ENCODE measurements at regions not wholly inside any gene's neighbourhood (a gene's known extent, or its start where the extent isn't known, plus 50 kb on each side); places are given as distances from the start of the nearest gene placed in this dataset.

GRCh38 chr6:165910184-165910966, 247.3 kb upstream of the PDE10A start:
- Histone ChIP-seq H3K9ac (ENCODE audit: low read length) (no peak overlapping the region), H4K20me1 (ENCODE audit: insufficient read depth, low read depth, low read length) (no peaks in the 10 kb centered on the region), H3K36me3 (ENCODE audit: insufficient read depth, low read length) (no peaks in the 10 kb centered on the region), H3K9me3 (ENCODE audit: low read length) (no peaks in the 10 kb centered on the region), H3K79me2 (ENCODE audit: low read length) (no peaks in the 10 kb centered on the region), H3K4me2 (ENCODE audit: low read depth, low read length, poor library complexity, severe bottlenecking) (no peak overlapping the region), H3K27ac (ENCODE audit: low read length) (no peak overlapping the region), H3K4me3 (ENCODE audit: low read length) (no peak overlapping the region), H2AFZ (ENCODE audit: low read length) (no peak overlapping the region), H3K9me2 (replicated peaks; ENCODE audit: insufficient read depth, low read length) (no peaks in the 10 kb centered on the region), H3K4me1 (ENCODE audit: low read length) (no peaks in the 10 kb centered on the region), H3K27me3 (ENCODE audit: low read length) (no peaks in the 10 kb centered on the region)
- no peak for DNase-seq

DNA sequence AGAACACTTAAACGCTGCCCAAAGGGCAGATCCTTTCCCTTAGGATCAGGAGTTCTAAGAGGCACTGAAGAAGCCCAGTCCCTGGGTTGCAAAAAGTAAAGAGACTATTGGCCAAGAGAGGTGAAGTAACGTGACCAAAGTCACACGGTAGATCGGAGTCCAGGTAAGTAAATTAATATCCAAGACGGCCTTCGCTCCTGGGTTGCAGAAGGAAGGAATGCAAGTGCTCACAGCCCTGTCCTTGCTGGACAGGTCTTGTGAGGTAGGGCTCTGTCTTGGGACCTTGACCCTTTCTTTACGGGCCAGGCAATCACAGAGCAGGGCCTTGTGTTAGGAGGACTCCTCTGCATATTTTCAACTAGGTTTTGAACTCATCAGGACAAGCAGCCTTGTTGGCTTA, 243.7 kb upstream of the PDE10A start:
- no peak overlapping the region for H3K4me2 ChIP-seq (ENCODE audit: low read depth, low read length, poor library complexity, severe bottlenecking)
- H4K20me1 ChIP-seq (ENCODE audit: insufficient read depth, low read depth, low read length) = no peaks in the 10 kb centered on the region
- no peak overlapping the region for H3K4me3 ChIP-seq (ENCODE audit: low read length)
- no peaks in the 10 kb centered on the region for H3K36me3 ChIP-seq (ENCODE audit: insufficient read depth, low read length)
- no peak overlapping the region for H3K27ac ChIP-seq (ENCODE audit: low read length)
- H3K27me3 ChIP-seq (ENCODE audit: low read length) = no peaks in the 10 kb centered on the region
- no peak overlapping the region for H3K9ac ChIP-seq (ENCODE audit: low read length)
- no peak overlapping the region for H2AFZ ChIP-seq (ENCODE audit: low read length)
- H3K4me1 ChIP-seq (ENCODE audit: low read length) = no peaks in the 10 kb centered on the region
- H3K9me3 ChIP-seq (ENCODE audit: low read length) = no peaks in the 10 kb centered on the region
- no peaks in the 10 kb centered on the region for H3K9me2 ChIP-seq (replicated peaks; ENCODE audit: insufficient read depth, low read length)
- no peaks in the 10 kb centered on the region for H3K79me2 ChIP-seq (ENCODE audit: low read length)
- no peak for DNase-seq

- Histone ChIP-seq H3K9me3 (ENCODE audit: low read length) (no peaks in the 10 kb centered on the region), H3K36me3 (ENCODE audit: insufficient read depth, low read length) (no peaks in the 10 kb centered on the region), H3K27ac (ENCODE audit: low read length) (no peak overlapping the region), H4K20me1 (ENCODE audit: insufficient read depth, low read depth, low read length) (no peaks in the 10 kb centered on the region), H3K9me2 (replicated peaks; ENCODE audit: insufficient read depth, low read length) (no peaks in the 10 kb centered on the region), H2AFZ (ENCODE audit: low read length) (no peak overlapping the region), H3K27me3 (ENCODE audit: low read length) (no peaks in the 10 kb centered on the region), H3K4me2 (ENCODE audit: low read depth, low read length, poor library complexity, severe bottlenecking) (no peak overlapping the region), H3K4me1 (ENCODE audit: low read length) (no peaks in the 10 kb centered on the region), H3K4me3 (ENCODE audit: low read length) (no peak overlapping the region), H3K79me2 (ENCODE audit: low read length) (no peaks in the 10 kb centered on the region), H3K9ac (ENCODE audit: low read length) (no peak overlapping the region)
- no peak for DNase-seq
Observed at GRCh38 chr6:165905744-165906143, 242.7 kb upstream of the PDE10A start.

GRCh38 chr6:165900970-165901369, 237.9 kb upstream of the PDE10A start:
- no peaks in the 10 kb centered on the region for H3K9me3 ChIP-seq (ENCODE audit: low read length)
- no peak overlapping the region for H3K4me2 ChIP-seq (ENCODE audit: low read depth, low read length, poor library complexity, severe bottlenecking)
- no peak overlapping the region for H3K9ac ChIP-seq (ENCODE audit: low read length)
- no peak overlapping the region for H2AFZ ChIP-seq (ENCODE audit: low read length)
- no peaks in the 10 kb centered on the region for H3K9me2 ChIP-seq (replicated peaks; ENCODE audit: insufficient read depth, low read length)
- H3K4me1 ChIP-seq (ENCODE audit: low read length) = no peaks in the 10 kb centered on the region
- no peak overlapping the region for H3K27ac ChIP-seq (ENCODE audit: low read length)
- H4K20me1 ChIP-seq (ENCODE audit: insufficient read depth, low read depth, low read length) = no peaks in the 10 kb centered on the region
- no peaks in the 10 kb centered on the region for H3K36me3 ChIP-seq (ENCODE audit: insufficient read depth, low read length)
- DNase-seq = no peak
- H3K4me3 ChIP-seq (ENCODE audit: low read length) = no peak overlapping the region
- H3K27me3 ChIP-seq (ENCODE audit: low read length) = no peaks in the 10 kb centered on the region
- no peaks in the 10 kb centered on the region for H3K79me2 ChIP-seq (ENCODE audit: low read length)

- no peak overlapping the region for H3K4me3 ChIP-seq (ENCODE audit: low read length)
- H3K36me3 ChIP-seq (ENCODE audit: insufficient read depth, low read length) = no peaks in the 10 kb centered on the region
- H3K4me1 ChIP-seq (ENCODE audit: low read length) = no peaks in the 10 kb centered on the region
- no peaks in the 10 kb centered on the region for H3K27me3 ChIP-seq (ENCODE audit: low read length)
- H2AFZ ChIP-seq (ENCODE audit: low read length) = no peak overlapping the region
- no peak for DNase-seq
- H3K79me2 ChIP-seq (ENCODE audit: low read length) = no peaks in the 10 kb centered on the region
- no peaks in the 10 kb centered on the region for H3K9me3 ChIP-seq (ENCODE audit: low read length)
- H3K9ac ChIP-seq (ENCODE audit: low read length) = no peak overlapping the region
- H4K20me1 ChIP-seq (ENCODE audit: insufficient read depth, low read depth, low read length) = no peaks in the 10 kb centered on the region
- no peaks in the 10 kb centered on the region for H3K9me2 ChIP-seq (replicated peaks; ENCODE audit: insufficient read depth, low read length)
- H3K27ac ChIP-seq (ENCODE audit: low read length) = no peak overlapping the region
- H3K4me2 ChIP-seq (ENCODE audit: low read depth, low read length, poor library complexity, severe bottlenecking) = no peak overlapping the region
Observed at GRCh38 chr6:165899611-165900010, 236.6 kb upstream of the PDE10A start.

DNA sequence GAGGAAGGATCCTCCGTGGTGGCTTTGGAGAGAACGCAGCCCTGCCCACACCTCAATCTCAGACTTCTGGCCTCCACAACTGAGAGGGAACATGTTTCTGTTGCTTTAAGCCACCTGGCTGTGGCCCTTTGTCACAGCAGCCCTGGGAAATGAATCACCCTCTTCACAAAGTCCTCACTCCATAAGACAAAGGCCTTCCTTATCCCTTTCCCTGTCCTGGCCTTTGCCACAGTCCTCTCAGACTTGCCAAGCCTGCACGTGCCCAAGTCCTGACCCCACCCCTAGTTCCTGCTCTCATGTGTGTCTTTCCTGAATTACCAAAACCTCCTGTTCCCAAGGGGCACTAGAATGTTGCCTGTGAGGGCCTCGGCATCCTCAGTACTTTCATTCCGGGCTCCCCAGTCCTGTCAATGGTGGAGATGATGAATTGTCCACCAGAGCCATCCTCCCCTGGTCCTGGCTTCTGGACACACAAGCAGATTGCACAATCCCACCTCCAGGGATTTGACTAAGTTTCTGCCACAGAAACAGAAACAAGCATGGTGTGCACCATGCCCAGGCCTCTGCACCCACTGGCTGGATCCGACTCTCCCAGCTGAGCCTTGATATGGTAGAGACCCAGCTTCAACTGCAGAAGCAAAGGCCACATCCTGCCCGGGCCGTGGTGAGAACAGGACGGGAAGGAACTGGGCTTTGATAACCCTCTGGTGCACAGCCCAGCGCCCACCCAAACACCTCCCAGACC, 232.6 kb upstream of the PDE10A start:
- no peaks in the 10 kb centered on the region for H3K79me2 ChIP-seq (ENCODE audit: low read length)
- no peaks in the 10 kb centered on the region for H3K4me1 ChIP-seq (ENCODE audit: low read length)
- H4K20me1 ChIP-seq (ENCODE audit: insufficient read depth, low read depth, low read length) = no peaks in the 10 kb centered on the region
- DNase-seq = no peak
- H3K4me3 ChIP-seq (ENCODE audit: low read length) = no peak overlapping the region
- H2AFZ ChIP-seq (ENCODE audit: low read length) = no peak overlapping the region
- no peak overlapping the region for H3K4me2 ChIP-seq (ENCODE audit: low read depth, low read length, poor library complexity, severe bottlenecking)
- H3K27ac ChIP-seq (ENCODE audit: low read length) = no peak overlapping the region
- H3K9ac ChIP-seq (ENCODE audit: low read length) = no peak overlapping the region
- no peaks in the 10 kb centered on the region for H3K27me3 ChIP-seq (ENCODE audit: low read length)
- no peaks in the 10 kb centered on the region for H3K9me3 ChIP-seq (ENCODE audit: low read length)
- H3K9me2 ChIP-seq (replicated peaks; ENCODE audit: insufficient read depth, low read length) = no peaks in the 10 kb centered on the region
- no peaks in the 10 kb centered on the region for H3K36me3 ChIP-seq (ENCODE audit: insufficient read depth, low read length)

DNA sequence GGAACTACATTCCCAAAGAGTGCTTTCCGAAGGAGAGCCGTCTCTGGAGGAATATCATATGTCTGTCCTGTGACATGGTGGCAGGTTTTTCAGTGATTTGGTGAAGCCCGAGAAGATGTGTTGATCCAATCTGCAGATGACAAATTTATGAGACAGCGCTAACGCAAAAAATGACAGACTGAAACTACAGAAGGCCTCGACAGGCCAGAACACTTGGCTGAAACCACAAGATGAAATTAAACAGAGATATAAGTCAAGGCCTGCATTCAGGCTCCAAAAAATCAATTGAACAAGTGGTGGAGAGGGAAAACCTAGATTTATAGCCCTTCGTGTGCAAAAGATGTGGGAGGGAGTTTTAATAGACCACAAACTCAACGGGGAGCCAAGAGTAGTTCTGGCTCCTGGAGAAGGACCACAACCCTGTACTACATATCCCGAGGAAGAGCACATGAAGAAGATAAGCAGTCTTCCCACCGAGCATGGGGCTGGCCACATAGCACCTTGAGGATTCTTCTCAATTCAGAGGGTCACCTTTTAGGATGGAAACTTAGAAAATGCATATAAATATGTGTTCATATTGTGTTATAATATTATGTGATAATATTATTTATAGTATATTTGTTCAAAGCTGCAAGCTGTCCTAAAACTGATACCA, 231.3 kb upstream of the PDE10A start:
- Histone ChIP-seq H3K79me2 (ENCODE audit: low read length) (no peaks in the 10 kb centered on the region), H3K27me3 (ENCODE audit: low read length) (no peaks in the 10 kb centered on the region), H3K9me2 (replicated peaks; ENCODE audit: insufficient read depth, low read length) (no peaks in the 10 kb centered on the region), H3K9ac (ENCODE audit: low read length) (no peak overlapping the region), H3K4me2 (ENCODE audit: low read depth, low read length, poor library complexity, severe bottlenecking) (no peak overlapping the region), H3K4me1 (ENCODE audit: low read length) (no peaks in the 10 kb centered on the region), H3K9me3 (ENCODE audit: low read length) (no peaks in the 10 kb centered on the region), H3K36me3 (ENCODE audit: insufficient read depth, low read length) (no peaks in the 10 kb centered on the region), H3K27ac (ENCODE audit: low read length) (no peak overlapping the region), H3K4me3 (ENCODE audit: low read length) (no peak overlapping the region), H2AFZ (ENCODE audit: low read length) (no peak overlapping the region), H4K20me1 (ENCODE audit: insufficient read depth, low read depth, low read length) (no peaks in the 10 kb centered on the region)
- no peak for DNase-seq

GRCh38 chr6:165893431-165893830, 230.4 kb upstream of the PDE10A start:
- Histone ChIP-seq H4K20me1 (ENCODE audit: insufficient read depth, low read depth, low read length) (no peaks in the 10 kb centered on the region), H3K9me2 (replicated peaks; ENCODE audit: insufficient read depth, low read length) (no peaks in the 10 kb centered on the region), H3K79me2 (ENCODE audit: low read length) (no peaks in the 10 kb centered on the region), H3K9ac (ENCODE audit: low read length) (no peak overlapping the region), H3K4me1 (ENCODE audit: low read length) (no peaks in the 10 kb centered on the region), H2AFZ (ENCODE audit: low read length) (no peak overlapping the region), H3K9me3 (ENCODE audit: low read length) (no peaks in the 10 kb centered on the region), H3K36me3 (ENCODE audit: insufficient read depth, low read length) (no peaks in the 10 kb centered on the region), H3K27ac (ENCODE audit: low read length) (no peak overlapping the region), H3K4me2 (ENCODE audit: low read depth, low read length, poor library complexity, severe bottlenecking) (no peak overlapping the region), H3K27me3 (ENCODE audit: low read length) (no peaks in the 10 kb centered on the region), H3K4me3 (ENCODE audit: low read length) (no peak overlapping the region)
- DNase-seq = no peak
